KOPT-K1 (cell line): ENCODE measurements at regions not wholly inside any gene's neighbourhood (a gene's known extent, or its start where the extent isn't known, plus 50 kb on each side); places are given as distances from the start of the nearest gene placed in this dataset.
"Not testable (repeated sequence)": the region's sequence is repeated elsewhere in the genome, so short reads cannot be mapped to it uniquely, and the experiment has no call there.

Source experiments
- H3K27ac ChIP-seq: fragments of 200-600 bp; sonication (generic); 2 replicates; pipeline ENCODE4 v1.5.1; 2016; ENCODE audit warnings: antibody characterized with exemption, mild to moderate bottlenecking, low read depth, low read length; ENCODE audit not compliant: poor library complexity, severe bottlenecking
- H3K36me3 ChIP-seq: fragments of 200-600 bp; sonication (generic); 2 replicates; pipeline ENCODE4 v1.5.1; 2017; ENCODE audit warnings: antibody characterized with exemption, mild to moderate bottlenecking, low read length, moderate library complexity; ENCODE audit not compliant: insufficient read depth
- H3K9me3 ChIP-seq: fragments of 200-600 bp; sonication (generic); 2 replicates; pipeline ENCODE4 v1.5.1; 2017; ENCODE audit warnings: antibody characterized with exemption, low read length, mild to moderate bottlenecking; ENCODE audit not compliant: insufficient read depth, poor library complexity, severe bottlenecking

DNA sequence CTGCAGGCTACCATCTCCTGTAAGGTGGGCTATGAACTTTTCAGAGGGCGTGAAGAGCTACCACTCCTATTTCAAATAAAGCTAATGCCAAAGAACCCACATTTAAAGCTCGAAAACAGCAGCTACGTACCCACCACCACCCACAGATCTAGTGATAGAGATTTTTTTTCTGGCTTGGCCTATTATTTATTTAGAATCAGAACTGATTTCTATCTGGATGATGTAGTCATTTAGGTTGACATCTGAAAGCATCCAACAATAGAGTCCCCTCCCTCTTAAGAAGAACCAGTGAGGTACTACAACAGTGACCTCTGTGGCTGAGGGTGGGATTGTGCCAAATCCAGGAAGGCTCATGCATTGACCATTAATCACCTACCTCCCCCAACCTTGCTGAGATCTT, 113.8 kb upstream of the ADO start:
- Histone ChIP-seq H3K9me3 (peaks cover 10% of the 10 kb centered on the region), H3K36me3 (no peaks in the 10 kb centered on the region), H3K27ac (no peak overlapping the region)

DNA sequence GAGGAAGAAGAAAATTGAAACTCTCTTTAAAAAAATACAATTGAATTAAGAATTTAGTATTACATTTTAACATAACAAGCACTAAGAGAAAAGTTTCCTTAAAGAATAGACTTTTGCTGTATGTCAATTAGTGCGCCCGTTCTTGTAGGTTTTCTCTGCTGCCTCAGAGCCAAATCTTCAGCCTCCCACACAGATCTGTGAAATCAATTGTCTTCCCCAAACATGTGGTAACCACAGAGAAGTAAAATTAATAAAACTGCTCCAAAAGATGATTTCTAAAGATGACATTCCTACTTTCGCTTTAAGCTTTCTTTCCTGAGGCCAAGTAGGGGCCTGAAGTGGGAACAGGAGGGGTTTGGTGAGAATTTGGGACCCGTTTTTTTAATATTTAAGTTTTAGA, 113.2 kb upstream of the ADO start:
- Histone ChIP-seq H3K36me3 (no peaks in the 10 kb centered on the region), H3K9me3 (peaks cover 7% of the 10 kb centered on the region), H3K27ac (no peak overlapping the region)

GRCh38 chr10:62692085-62692484, 112.4 kb upstream of the ADO start:
- H3K27ac ChIP-seq: no peak overlapping the region
- H3K36me3 ChIP-seq: no peaks in the 10 kb centered on the region
- H3K9me3 ChIP-seq: peaks cover 4% of the 10 kb centered on the region

- no peaks in the 10 kb centered on the region for H3K9me3 ChIP-seq
- H3K36me3 ChIP-seq: no peaks in the 10 kb centered on the region
- H3K27ac ChIP-seq: no peak overlapping the region
Observed at GRCh38 chr10:62693306-62693705, 111.2 kb upstream of the ADO start.

DNA sequence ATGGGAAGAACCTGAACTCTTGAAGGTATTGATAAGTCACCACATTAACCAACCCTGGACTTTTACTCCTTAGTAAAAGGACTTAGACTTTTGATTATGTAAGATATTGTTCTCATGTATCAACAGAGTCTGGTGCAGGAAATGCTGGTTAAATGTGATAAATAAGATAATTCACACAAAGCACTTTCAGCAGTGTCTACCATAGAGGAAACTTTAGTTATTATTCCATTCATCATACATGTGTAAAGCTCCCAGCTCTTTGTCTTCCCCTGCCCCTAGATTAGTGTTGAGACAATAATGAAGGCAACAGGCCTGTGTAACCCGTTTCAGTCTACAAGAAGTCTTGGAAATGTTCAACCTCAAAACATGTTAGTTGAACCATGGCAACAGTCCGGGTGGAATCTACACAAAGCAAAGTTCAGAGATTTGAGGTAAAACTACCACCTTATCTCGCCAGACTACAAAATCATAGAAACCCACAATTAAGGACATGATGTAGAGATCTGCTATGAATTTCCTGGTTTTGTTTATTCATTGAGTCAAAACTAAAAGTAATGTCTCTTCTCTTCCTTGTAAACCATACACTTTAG, 109.9 kb upstream of the ADO start:
- no peak overlapping the region for H3K27ac ChIP-seq
- H3K36me3 ChIP-seq: no peaks in the 10 kb centered on the region

DNA sequence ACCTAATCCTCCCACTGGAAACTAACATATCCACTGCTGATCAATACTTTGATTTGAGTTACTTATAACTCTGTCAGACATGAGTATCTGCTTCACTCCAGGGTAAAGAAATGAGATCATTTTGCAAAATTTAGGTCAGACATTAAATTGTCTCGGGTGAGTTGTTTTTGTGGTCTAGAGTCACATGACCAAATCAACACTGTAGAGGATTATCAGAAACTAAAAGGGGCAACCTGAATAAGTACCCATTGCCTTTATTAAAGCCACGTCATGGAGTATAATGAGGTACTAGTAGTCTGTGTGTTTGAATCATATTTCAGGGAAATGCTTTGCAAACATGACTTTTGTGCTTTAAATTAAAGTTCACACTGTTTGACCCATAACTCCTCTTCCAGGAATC, 107.7 kb upstream of the ADO start:
- Histone ChIP-seq H3K9me3 (peaks cover 8% of the 10 kb centered on the region), H3K36me3 (no peaks in the 10 kb centered on the region), H3K27ac (no peak overlapping the region)

More for the DNA sequence above, 109.9 kb upstream of the ADO start:
- peaks cover 8% of the 10 kb centered on the region for H3K9me3 ChIP-seq

DNA sequence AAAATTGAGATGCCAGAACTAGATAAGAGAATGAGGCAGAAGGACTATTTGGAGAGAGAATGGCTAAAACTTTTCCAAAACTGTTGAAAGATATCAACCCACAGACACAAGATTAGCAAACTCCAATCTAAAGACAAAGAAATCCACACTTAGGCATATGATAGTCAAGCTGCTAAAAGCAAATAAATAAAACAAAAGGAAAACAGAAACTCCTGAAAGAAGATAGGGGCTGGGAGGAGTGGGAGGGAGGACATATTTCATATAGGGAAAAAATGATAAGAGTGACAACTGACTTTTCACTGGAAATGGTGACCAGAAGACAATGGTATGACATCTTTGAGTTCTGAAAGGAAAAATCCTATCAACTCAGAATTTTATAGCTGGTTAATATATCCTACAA, 105.4 kb upstream of the ADO start:
- H3K9me3 ChIP-seq: peaks cover 8% of the 10 kb centered on the region
- H3K36me3 ChIP-seq: no peaks in the 10 kb centered on the region
- no peak overlapping the region for H3K27ac ChIP-seq

DNA sequence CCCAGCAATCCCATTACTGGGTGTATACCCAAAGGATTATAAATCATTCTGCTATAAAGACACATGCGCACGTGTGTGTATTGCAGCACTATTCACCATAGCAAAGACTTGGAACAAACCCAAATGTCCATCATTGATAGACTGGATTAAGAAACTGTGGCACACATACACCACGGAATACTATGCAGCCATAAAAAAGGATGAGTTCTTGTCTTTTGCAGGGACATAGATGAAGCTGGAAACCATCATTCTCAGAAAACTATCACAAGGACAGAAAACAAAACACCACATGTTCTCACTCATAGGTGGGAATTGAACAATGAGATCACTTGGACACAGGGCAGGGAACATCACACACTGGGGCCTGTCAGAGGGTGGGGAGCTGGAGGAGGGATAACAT, 100.4 kb upstream of the ADO start:
- H3K9me3 ChIP-seq: not testable (repeated sequence)

GRCh38 chr10:62705789-62706188, 98.7 kb upstream of the ADO start:
- no peak overlapping the region for H3K27ac ChIP-seq
- no peaks in the 10 kb centered on the region for H3K36me3 ChIP-seq
- H3K9me3 ChIP-seq: no peaks in the 10 kb centered on the region

More for the DNA sequence above, 100.4 kb upstream of the ADO start:
- not testable (repeated sequence) for H3K27ac ChIP-seq, H3K36me3 ChIP-seq

GRCh38 chr10:62707810-62708209, 96.7 kb upstream of the ADO start:
- Histone ChIP-seq H3K9me3 (no peaks in the 10 kb centered on the region), H3K27ac (no peak overlapping the region), H3K36me3 (no peaks in the 10 kb centered on the region)

- Histone ChIP-seq H3K9me3 (no peaks in the 10 kb centered on the region), H3K27ac (no peak overlapping the region), H3K36me3 (no peaks in the 10 kb centered on the region)
Observed at GRCh38 chr10:62708569-62708968, 96.0 kb upstream of the ADO start.

GRCh38 chr10:62709200-62709599, 95.3 kb upstream of the ADO start:
- Histone ChIP-seq H3K9me3 (no peaks in the 10 kb centered on the region), H3K27ac (no peak overlapping the region), H3K36me3 (no peaks in the 10 kb centered on the region)

- no peaks in the 10 kb centered on the region for H3K9me3 ChIP-seq
- H3K36me3 ChIP-seq: no peaks in the 10 kb centered on the region
- H3K27ac ChIP-seq: no peak overlapping the region
Observed at GRCh38 chr10:62710182-62710581, 94.3 kb upstream of the ADO start.

GRCh38 chr10:62715383-62715782, 89.1 kb upstream of the ADO start:
- Histone ChIP-seq H3K27ac (no peak overlapping the region), H3K36me3 (no peaks in the 10 kb centered on the region), H3K9me3 (no peaks in the 10 kb centered on the region)

- Histone ChIP-seq H3K27ac (no peak overlapping the region), H3K9me3 (no peaks in the 10 kb centered on the region), H3K36me3 (no peaks in the 10 kb centered on the region)
Observed at GRCh38 chr10:62718585-62718984, 85.9 kb upstream of the ADO start.

DNA sequence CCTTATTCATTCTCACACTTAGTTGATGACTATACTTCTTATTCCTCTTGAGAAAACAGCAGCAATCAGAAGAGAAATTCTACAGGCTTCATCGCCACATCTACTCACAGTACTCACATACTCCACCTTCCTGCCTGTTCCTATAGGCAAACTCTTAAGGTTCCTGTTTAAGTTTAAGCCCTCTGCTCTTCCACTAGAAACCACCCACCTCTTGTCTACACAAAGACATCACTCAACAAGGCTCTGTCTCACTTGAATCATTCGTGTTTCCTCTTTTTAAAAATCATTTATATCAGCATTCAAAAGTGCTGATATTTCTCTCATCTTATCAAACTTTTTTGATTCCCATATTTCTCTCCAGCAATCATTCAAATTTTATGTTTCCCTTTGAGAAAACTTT, 85.5 kb upstream of the ADO start:
- Histone ChIP-seq H3K27ac (no peak overlapping the region), H3K9me3 (no peaks in the 10 kb centered on the region), H3K36me3 (no peaks in the 10 kb centered on the region)
